HL-60 (cell line): ENCODE measurements at regions not wholly inside any gene's neighbourhood (a gene's known extent, or its start where the extent isn't known, plus 50 kb on each side); places are given as distances from the start of the nearest gene placed in this dataset.

Source experiments
- DNase-seq, 2 experiments: peaks; one replicate each; pipeline ENCODE4 v3.0.0-alpha.2; 2010 to 2020; ENCODE audit warnings: low read depth in 1 of 2, low spot score in 1 of 2
- H3K27ac ChIP-seq: fragments of 250-450 bp; sonication (Bioruptor Pico); replicated peaks from 2 replicates; pipeline ENCODE4 v1.5.1; 2020; ENCODE audit warnings: mild to moderate bottlenecking, moderate library complexity
- H3K27me3 ChIP-seq: fragments of 250-450 bp; sonication (Bioruptor Pico); 2 replicates; pipeline ENCODE4 v1.5.1; 2021; ENCODE audit warnings: mild to moderate bottlenecking, moderate library complexity; ENCODE audit not compliant: insufficient read depth, poor library complexity, severe bottlenecking
- H3K4me3 ChIP-seq: replicated peaks from 2 replicates; pipeline ENCODE4 v1.5.1; 2011; ENCODE audit warnings: mild to moderate bottlenecking, control low read depth, low read length; ENCODE audit not compliant: insufficient read depth
- GABPA ChIP-seq: IDR thresholded peaks from 2 replicates; pipeline ENCODE4 v1.6.1; 2012; ENCODE audit warnings: low read depth
- POLR2AphosphoS5 ChIP-seq: IDR thresholded peaks from 2 replicates; pipeline ENCODE4 v1.6.1; 2012; ENCODE audit warnings: low read depth
- SPI1 ChIP-seq: IDR thresholded peaks from 2 replicates; pipeline ENCODE4 v1.6.1; 2012; ENCODE audit warnings: low read depth, mild to moderate bottlenecking, borderline replicate concordance
- TF ChIP-seq, protein P1 (sequence below): IDR thresholded peaks from one replicate; pipeline ENCODE4 v1.5.1; 2011; ENCODE audit warnings: low read length, control low read depth, inconsistent platforms; ENCODE audit not compliant: insufficient read depth
- TF ChIP-seq, protein P2 (sequence below): IDR thresholded peaks from 2 replicates; pipeline ENCODE4 v1.6.1; 2012; ENCODE audit warnings: low read depth; ENCODE audit not compliant: insufficient replicate concordance

DNA sequence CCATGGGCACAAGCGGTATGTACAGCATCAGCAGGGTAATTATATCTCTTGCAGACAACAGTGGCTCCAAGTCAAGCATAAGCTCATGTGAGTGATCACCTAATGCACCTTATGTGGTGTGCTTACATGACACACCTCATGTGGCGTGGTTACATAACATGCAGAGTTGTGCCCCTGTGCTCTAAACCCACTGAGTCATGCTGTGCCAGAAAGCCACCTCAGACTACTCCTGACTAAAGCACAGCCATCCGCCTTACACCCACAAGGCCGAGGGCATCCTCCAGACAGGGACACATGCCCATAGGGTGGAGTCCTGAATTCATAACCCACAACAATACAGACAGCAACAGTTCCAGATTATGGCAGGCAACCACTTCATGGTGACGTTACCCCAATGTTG is 163.7 kb upstream of the SLC30A5 start:
- TF ChIP-seq, protein P1, sequence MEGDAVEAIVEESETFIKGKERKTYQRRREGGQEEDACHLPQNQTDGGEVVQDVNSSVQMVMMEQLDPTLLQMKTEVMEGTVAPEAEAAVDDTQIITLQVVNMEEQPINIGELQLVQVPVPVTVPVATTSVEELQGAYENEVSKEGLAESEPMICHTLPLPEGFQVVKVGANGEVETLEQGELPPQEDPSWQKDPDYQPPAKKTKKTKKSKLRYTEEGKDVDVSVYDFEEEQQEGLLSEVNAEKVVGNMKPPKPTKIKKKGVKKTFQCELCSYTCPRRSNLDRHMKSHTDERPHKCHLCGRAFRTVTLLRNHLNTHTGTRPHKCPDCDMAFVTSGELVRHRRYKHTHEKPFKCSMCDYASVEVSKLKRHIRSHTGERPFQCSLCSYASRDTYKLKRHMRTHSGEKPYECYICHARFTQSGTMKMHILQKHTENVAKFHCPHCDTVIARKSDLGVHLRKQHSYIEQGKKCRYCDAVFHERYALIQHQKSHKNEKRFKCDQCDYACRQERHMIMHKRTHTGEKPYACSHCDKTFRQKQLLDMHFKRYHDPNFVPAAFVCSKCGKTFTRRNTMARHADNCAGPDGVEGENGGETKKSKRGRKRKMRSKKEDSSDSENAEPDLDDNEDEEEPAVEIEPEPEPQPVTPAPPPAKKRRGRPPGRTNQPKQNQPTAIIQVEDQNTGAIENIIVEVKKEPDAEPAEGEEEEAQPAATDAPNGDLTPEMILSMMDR, result no peak
- TF ChIP-seq GABPA (no peak), POLR2AphosphoS5 (no peak), SPI1 (no peak)
- TF ChIP-seq, protein P2, sequence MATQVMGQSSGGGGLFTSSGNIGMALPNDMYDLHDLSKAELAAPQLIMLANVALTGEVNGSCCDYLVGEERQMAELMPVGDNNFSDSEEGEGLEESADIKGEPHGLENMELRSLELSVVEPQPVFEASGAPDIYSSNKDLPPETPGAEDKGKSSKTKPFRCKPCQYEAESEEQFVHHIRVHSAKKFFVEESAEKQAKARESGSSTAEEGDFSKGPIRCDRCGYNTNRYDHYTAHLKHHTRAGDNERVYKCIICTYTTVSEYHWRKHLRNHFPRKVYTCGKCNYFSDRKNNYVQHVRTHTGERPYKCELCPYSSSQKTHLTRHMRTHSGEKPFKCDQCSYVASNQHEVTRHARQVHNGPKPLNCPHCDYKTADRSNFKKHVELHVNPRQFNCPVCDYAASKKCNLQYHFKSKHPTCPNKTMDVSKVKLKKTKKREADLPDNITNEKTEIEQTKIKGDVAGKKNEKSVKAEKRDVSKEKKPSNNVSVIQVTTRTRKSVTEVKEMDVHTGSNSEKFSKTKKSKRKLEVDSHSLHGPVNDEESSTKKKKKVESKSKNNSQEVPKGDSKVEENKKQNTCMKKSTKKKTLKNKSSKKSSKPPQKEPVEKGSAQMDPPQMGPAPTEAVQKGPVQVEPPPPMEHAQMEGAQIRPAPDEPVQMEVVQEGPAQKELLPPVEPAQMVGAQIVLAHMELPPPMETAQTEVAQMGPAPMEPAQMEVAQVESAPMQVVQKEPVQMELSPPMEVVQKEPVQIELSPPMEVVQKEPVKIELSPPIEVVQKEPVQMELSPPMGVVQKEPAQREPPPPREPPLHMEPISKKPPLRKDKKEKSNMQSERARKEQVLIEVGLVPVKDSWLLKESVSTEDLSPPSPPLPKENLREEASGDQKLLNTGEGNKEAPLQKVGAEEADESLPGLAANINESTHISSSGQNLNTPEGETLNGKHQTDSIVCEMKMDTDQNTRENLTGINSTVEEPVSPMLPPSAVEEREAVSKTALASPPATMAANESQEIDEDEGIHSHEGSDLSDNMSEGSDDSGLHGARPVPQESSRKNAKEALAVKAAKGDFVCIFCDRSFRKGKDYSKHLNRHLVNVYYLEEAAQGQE, result no peak
- DNase-seq, result no peak
- Histone ChIP-seq H3K27ac (no peak overlapping the region), H3K4me3 (no peak overlapping the region), H3K27me3 (no peaks in the 10 kb centered on the region)

DNA sequence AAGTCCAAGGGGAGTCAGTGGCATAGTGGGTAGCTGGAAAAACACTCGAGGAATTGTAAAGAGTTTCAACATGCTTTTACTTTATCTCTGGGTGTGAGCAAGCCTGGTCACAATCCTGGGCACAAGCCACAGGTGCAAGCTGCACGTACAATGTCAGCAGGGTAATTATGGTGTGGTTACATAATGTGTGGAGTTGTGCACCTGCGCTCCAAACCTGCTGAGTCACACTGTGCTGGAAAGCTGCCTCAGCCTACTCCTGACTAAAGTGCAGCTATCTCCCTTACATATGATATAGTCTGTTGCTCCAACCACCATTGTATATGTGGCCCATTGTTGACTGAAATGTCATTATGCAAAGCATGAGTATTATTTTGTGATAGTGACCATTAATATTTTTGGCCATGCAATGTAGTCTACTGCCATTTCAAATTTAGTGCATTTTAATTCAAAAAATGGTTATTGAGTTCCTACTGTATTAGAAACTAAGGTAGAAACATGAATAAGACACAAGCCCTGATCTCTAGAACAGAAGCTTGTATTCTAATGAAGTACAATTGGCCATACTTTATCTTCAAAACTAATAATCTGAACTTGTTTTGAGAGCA is 160.9 kb upstream of the SLC30A5 start:
- no peak for DNase-seq
- no peak overlapping the region for H3K27ac ChIP-seq
- TF ChIP-seq POLR2AphosphoS5 (no peak), SPI1 (no peak), GABPA (no peak)
- TF ChIP-seq, protein P2, result no peak
- TF ChIP-seq, protein P1, result no peak
- H3K27me3 ChIP-seq, result no peaks in the 10 kb centered on the region
- H3K4me3 ChIP-seq, result no peak overlapping the region

DNA sequence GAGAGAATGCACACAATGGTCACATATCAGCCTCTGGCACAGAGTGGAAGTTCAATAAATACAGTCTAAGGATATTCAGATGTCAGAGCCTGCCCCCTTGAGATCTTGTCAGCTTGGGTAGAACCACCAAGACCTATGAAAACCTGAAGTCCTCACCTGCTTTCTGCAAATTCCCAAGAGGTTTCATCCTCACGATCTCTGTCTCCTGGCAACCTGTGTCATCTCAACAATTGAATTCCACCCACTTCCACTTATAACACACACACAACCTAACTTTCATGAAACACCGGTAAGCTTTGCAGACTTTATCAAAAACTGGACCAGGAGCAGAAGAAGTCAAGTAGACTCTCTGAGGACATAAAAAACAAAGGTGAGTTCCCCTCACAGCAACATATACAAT is 151.6 kb upstream of the SLC30A5 start:
- TF ChIP-seq SPI1 (no peak), GABPA (no peak), POLR2AphosphoS5 (no peak)
- TF ChIP-seq, protein P1, result no peak
- TF ChIP-seq, protein P2, result no peak
- no peak for DNase-seq
- Histone ChIP-seq H3K4me3 (no peak overlapping the region), H3K27me3 (no peaks in the 10 kb centered on the region), H3K27ac (no peak overlapping the region)
